A673 (cell line): ENCODE measurements at regions not wholly inside any gene's neighbourhood (a gene's known extent, or its start where the extent isn't known, plus 50 kb on each side); places are given as distances from the start of the nearest gene placed in this dataset.
"Not testable (repeated sequence)": the region's sequence is repeated elsewhere in the genome, so short reads cannot be mapped to it uniquely, and the experiment has no call there.

Experiments used
- CTCF ChIP-seq: fragments of 300-800, 200-600 bp; sonication (generic); conservative IDR thresholded peaks from 2 replicates; pipeline ENCODE4 v1.5.1; 2017; ENCODE audit warnings: low read depth, mild to moderate bottlenecking, antibody characterized with exemption, low read length, moderate library complexity, mixed read lengths
- EZH2 ChIP-seq: fragments of 200-600 bp; sonication (generic); IDR thresholded peaks from 2 replicates; pipeline ENCODE4 v1.6.1; 2017; ENCODE audit warnings: borderline replicate concordance, low read depth, mild to moderate bottlenecking, mixed read lengths, antibody characterized with exemption, low read length; ENCODE audit not compliant: poor library complexity, severe bottlenecking

DNA sequence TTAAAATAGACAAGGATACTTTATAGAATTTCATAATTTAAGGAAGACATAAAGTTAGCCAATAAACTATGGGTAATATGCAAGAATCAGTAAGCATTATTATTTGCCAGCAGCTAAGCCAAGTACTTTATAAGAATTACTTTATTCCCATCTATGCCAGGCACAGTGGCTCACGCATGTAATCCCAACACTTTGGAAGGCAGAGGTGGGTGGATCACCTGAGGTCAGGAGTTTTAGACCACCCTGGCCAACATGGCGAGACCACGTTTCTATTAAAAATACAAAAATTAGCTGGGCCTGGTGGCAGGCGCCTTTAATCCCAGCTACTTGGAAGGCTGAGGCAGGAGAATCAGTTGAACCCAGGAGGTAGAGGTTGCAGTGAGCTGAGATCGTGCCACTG lies 4767.6 kb upstream of the OR11H1 start:
- not testable (repeated sequence) for TF ChIP-seq CTCF, EZH2
